K562 (cell line): ENCODE measurements at regions not wholly inside any gene's neighbourhood (a gene's known extent, or its start where the extent isn't known, plus 50 kb on each side); places are given as distances from the start of the nearest gene placed in this dataset.

Experiments used
- AFF1 ChIP-seq, 2 experiments: fragments of 450-650 bp; IDR thresholded peaks; 2 replicates each; pipeline ENCODE4 v1.6.1; 2018; ENCODE audit warnings: mild to moderate bottlenecking in 2 of 2, low read depth in 1 of 2; ENCODE audit not compliant: partially characterized antibody in 2 of 2
- ATF3 ChIP-seq, 2 experiments: fragments of 450-650 bp in 1 of 2; sonication (generic) in 1 of 2; formaldehyde crosslinking in 1 of 2; IDR thresholded peaks in 1 of 2; conservative IDR thresholded peaks in 1 of 2; 2 replicates each; pipeline versions ENCODE4 v1.6.1 to v1.8.1; 2016 to 2023; ENCODE audit warnings: mild to moderate bottlenecking in 2 of 2, moderate library complexity in 2 of 2, inconsistent platforms in 1 of 2, missing genetic modification reagents in 1 of 2
- C11orf30 ChIP-seq: fragments of 450-650 bp; IDR thresholded peaks from 2 replicates; pipeline ENCODE4 v1.6.1; 2016; ENCODE audit warnings: low read depth, mild to moderate bottlenecking
- CREB5 ChIP-seq: fragments of 250-450 bp; sonication (Bioruptor Pico); IDR thresholded peaks from 2 replicates; pipeline ENCODE4 v1.5.0; 2020; ENCODE audit warnings: mild to moderate bottlenecking
- CXXC5 ChIP-seq: fragments of 250-450 bp; sonication (Bioruptor Pico); IDR thresholded peaks from 2 replicates; pipeline ENCODE4 v1.8.0; 2022; ENCODE audit warnings: inconsistent platforms, mild to moderate bottlenecking, moderate library complexity
- EGR1 ChIP-seq: fragments of 450-650 bp; conservative IDR thresholded peaks from 2 replicates; pipeline ENCODE4 v1.6.1; 2017; ENCODE audit warnings: mild to moderate bottlenecking
- FOXP1 ChIP-seq: sonication (generic); formaldehyde crosslinking; IDR thresholded peaks from 2 replicates; pipeline ENCODE4 v1.8.0; 2022; ENCODE audit warnings: mild to moderate bottlenecking, missing genetic modification reagents
- HINFP ChIP-seq: fragments of 450-650 bp; conservative IDR thresholded peaks from 2 replicates; pipeline ENCODE4 v1.6.1; 2016; ENCODE audit warnings: missing genetic modification characterization, low read depth, mild to moderate bottlenecking, control low read depth, missing compliant biosample characterization
- JUND ChIP-seq, 2 experiments: IDR thresholded peaks; 2 replicates in 1 of 2; 3 replicates in 1 of 2; pipeline ENCODE4 v1.6.1; 2011; ENCODE audit warnings: borderline replicate concordance in 2 of 2, low read depth in 2 of 2, low read length in 2 of 2, improper control_type of control experiment in 1 of 2, missing biosample characterization in 1 of 2, missing genetic modification characterization in 1 of 2, missing genetic modification reagents in 1 of 2
- MTA2 ChIP-seq: fragments of 450-650 bp; IDR thresholded peaks from 2 replicates; pipeline ENCODE4 v1.6.1; 2016; ENCODE audit warnings: low read depth
- NFE2L1 ChIP-seq: fragments of 450-650 bp; IDR thresholded peaks from 2 replicates; pipeline ENCODE4 v1.6.1; 2016; ENCODE audit warnings: missing genetic modification characterization, low read depth, mild to moderate bottlenecking, missing compliant biosample characterization, moderate library complexity, borderline replicate concordance
- POLR3A ChIP-seq: IDR thresholded peaks from 2 replicates; pipeline ENCODE4 v1.6.1; 2011; ENCODE audit warnings: borderline replicate concordance, mild to moderate bottlenecking, moderate library complexity; ENCODE audit not compliant: insufficient read length, insufficient read depth; ENCODE audit errors: extremely low read depth
- POU5F1 ChIP-seq: fragments of 150-350 bp; IDR thresholded peaks from 2 replicates; pipeline ENCODE4 v1.6.1; 2014; ENCODE audit warnings: borderline replicate concordance, low read length, low read depth, mild to moderate bottlenecking; ENCODE audit not compliant: partially characterized antibody
- ZNF511 ChIP-seq: sonication (generic); formaldehyde crosslinking; IDR thresholded peaks from 2 replicates; pipeline ENCODE4 v1.8.0; 2022; ENCODE audit warnings: mild to moderate bottlenecking, missing genetic modification reagents

GRCh38 chr2:217218269-217219163, 358.7 kb upstream of the TNP1 start (continued):
- TF ChIP-seq AFF1 (IDR thresholded peaks at IDR 0.05; ENCODE audit: low read depth in 1 of 2, partially characterized antibody in 2 of 2): no peak
- TF ChIP-seq EGR1: no peak
- TF ChIP-seq POLR3A: no peak
- TF ChIP-seq CXXC5 (CRISPR knock-in tag): 0 out of 2 replicates have a peak, but pooled peaks have one; percentile 7
- TF ChIP-seq CREB5: no peak
- peak; percentile 62; the same call in 1 of the 2 replicates for TF ChIP-seq MTA2
- no peak for TF ChIP-seq HINFP (tag)
- TF ChIP-seq ZNF511 (CRISPR knock-in tag): no peak
- no peak for TF ChIP-seq ATF3 (IDR thresholded peaks at IDR 0.05)
- TF ChIP-seq ATF3 (CRISPR knock-in tag; conservative IDR thresholded peaks at IDR 0.05): no peak
- TF ChIP-seq C11orf30: no peak
- no peak for TF ChIP-seq NFE2L1 (tag)
- no peak; the same call in 1 of the 2 replicates for TF ChIP-seq JUND (IDR thresholded peaks at IDR 0.05; ENCODE audit: borderline replicate concordance, low read depth, low read length)
- peak; percentile 51; the same call in 1 of the 3 replicates for TF ChIP-seq JUND (tag; IDR thresholded peaks at IDR 0.05; ENCODE audit: borderline replicate concordance, low read depth, low read length)
- no peak for TF ChIP-seq POU5F1
- TF ChIP-seq FOXP1 (CRISPR knock-in tag): no peak
